Upper lobe of right lung (tissue), 1 donor: ENCODE measurements at regions not wholly inside any gene's neighbourhood (a gene's known extent, or its start where the extent isn't known, plus 50 kb on each side); places are given as distances from the start of the nearest gene placed in this dataset.

Experiments
- ATAC-seq: fragments of 200-7000 bp; cut with Tn5 transposase; one replicate; pipeline ENCODE4 v1.9.1; 2020; ENCODE audit warnings: mild to moderate bottlenecking, moderate library complexity
- DNase-seq: peaks from one replicate; pipeline ENCODE4 v3.0.0-alpha.2; 2020
- H3K27ac ChIP-seq: fragments of 200-600 bp; one replicate; pipeline ENCODE4 v1.8.0; 2022
- H3K27me3 ChIP-seq: fragments of 200-600 bp; one replicate; pipeline ENCODE4 v1.8.0; 2022; ENCODE audit warnings: mild to moderate bottlenecking
- H3K36me3 ChIP-seq: fragments of 200-600 bp; one replicate; pipeline ENCODE4 v1.8.0; 2022
- H3K4me1 ChIP-seq: fragments of 200-600 bp; one replicate; pipeline ENCODE4 v1.8.0; 2022
- H3K4me3 ChIP-seq: fragments of 200-600 bp; one replicate; pipeline ENCODE4 v1.8.0; 2022; ENCODE audit warnings: mild to moderate bottlenecking
- H3K9me3 ChIP-seq: fragments of 200-600 bp; one replicate; pipeline ENCODE4 v1.8.0; 2022
- intact Hi-C: fragments of 100-400 bp; cut with DNase I; formaldehyde crosslinking; loops from one replicate; pipeline ENCODE4 v1.11.0; 2022
- TF ChIP-seq, protein P1 (sequence below): fragments of 200-600 bp; IDR thresholded peaks from one replicate; pipeline ENCODE4 v1.8.0; 2022; ENCODE audit warnings: antibody characterized with exemption
- donor health status: DM: no; HTN: yes; CAD: no; lungs with severe emphysema.

DNA sequence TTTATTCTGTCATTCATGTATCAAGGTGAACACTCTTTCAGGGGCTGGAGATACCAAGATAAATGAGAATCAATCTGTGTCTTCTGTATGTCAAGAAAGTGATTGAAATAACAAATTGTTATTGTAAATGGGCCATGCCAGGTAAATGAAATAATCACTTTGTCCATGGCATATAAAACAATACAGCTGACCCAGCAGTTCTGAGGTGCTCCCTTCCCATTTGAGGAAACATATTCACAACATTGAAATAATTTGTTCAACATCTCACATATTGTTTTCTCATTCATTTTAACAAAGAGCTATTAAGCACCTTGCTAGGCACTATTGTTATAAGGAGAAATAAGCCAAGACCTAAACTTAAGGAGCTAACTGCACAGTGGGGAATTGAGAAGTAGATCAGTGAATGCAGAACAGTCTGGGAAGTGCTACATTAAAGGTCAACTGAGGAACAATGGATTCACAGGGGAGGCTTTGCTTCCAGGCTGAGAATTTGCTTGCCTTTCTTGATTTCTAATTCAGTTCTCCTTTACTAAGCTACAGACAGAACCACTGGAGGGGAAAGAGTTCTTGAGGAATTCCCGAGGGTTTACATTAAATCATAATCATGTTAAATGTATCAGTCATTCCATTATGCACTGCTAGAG is 806.3 kb upstream of the ARPP21 start:
- H3K4me1 ChIP-seq = no peaks in the 10 kb centered on the region
- H3K36me3 ChIP-seq = no peaks in the 10 kb centered on the region
- DNase-seq = no peak
- intact Hi-C loops = no loop called here
- ATAC-seq = no peak
- no peak overlapping the region for H3K4me3 ChIP-seq
- H3K27ac ChIP-seq = no peak overlapping the region
- H3K27me3 ChIP-seq = no peaks in the 10 kb centered on the region
- no peaks in the 10 kb centered on the region for H3K9me3 ChIP-seq
- TF ChIP-seq, protein P1, sequence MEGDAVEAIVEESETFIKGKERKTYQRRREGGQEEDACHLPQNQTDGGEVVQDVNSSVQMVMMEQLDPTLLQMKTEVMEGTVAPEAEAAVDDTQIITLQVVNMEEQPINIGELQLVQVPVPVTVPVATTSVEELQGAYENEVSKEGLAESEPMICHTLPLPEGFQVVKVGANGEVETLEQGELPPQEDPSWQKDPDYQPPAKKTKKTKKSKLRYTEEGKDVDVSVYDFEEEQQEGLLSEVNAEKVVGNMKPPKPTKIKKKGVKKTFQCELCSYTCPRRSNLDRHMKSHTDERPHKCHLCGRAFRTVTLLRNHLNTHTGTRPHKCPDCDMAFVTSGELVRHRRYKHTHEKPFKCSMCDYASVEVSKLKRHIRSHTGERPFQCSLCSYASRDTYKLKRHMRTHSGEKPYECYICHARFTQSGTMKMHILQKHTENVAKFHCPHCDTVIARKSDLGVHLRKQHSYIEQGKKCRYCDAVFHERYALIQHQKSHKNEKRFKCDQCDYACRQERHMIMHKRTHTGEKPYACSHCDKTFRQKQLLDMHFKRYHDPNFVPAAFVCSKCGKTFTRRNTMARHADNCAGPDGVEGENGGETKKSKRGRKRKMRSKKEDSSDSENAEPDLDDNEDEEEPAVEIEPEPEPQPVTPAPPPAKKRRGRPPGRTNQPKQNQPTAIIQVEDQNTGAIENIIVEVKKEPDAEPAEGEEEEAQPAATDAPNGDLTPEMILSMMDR = no peak

DNA sequence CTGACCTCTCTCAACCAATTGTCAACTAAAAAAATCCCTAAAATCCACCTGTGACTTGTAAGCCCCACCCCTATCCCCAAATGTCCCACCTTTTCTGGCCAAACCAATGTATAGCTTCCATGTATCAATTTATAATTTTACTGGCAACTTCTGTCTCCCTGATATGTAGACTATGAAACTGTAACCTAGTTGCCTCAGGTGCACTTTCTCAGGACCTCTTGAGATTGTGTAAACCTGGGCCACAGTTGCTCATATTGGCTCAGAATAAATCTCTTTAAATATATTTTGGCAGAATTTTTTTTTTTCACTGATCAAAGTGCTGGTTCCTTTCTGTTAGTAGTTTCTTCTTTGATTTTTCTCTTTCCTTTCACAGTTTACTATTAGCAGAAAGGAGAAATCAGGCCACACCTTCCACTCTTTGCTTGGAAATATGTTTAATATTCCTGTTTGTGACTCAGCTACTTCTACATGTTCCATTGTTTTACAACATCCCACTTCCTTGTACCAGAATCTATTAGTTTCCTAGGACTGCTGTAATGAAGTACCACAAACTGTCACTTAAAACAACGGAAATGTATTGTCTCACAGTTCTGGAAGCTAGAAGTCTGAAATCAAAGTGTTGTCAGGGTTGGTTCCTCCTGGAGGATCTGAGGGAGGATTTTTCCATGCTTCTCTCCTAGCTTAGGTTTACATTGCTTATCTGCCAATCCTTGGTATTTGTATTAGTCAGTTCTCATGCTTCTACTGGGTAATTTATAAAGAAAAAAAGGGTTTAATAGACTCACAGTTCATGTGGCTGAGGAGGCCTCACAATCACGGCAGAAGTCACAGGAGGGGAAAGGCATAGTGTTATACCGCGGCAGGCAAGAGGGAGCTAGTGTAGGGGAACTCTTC is 801.2 kb upstream of the ARPP21 start:
- DNase-seq (no peak), ATAC-seq (no peak)
- Histone ChIP-seq H3K27ac (no peak overlapping the region), H3K9me3 (no peaks in the 10 kb centered on the region), H3K36me3 (no peaks in the 10 kb centered on the region), H3K4me3 (no peak overlapping the region), H3K4me1 (no peaks in the 10 kb centered on the region), H3K27me3 (no peaks in the 10 kb centered on the region)
- TF ChIP-seq, protein P1 = no peak
- intact Hi-C loops = no loop called here

DNA sequence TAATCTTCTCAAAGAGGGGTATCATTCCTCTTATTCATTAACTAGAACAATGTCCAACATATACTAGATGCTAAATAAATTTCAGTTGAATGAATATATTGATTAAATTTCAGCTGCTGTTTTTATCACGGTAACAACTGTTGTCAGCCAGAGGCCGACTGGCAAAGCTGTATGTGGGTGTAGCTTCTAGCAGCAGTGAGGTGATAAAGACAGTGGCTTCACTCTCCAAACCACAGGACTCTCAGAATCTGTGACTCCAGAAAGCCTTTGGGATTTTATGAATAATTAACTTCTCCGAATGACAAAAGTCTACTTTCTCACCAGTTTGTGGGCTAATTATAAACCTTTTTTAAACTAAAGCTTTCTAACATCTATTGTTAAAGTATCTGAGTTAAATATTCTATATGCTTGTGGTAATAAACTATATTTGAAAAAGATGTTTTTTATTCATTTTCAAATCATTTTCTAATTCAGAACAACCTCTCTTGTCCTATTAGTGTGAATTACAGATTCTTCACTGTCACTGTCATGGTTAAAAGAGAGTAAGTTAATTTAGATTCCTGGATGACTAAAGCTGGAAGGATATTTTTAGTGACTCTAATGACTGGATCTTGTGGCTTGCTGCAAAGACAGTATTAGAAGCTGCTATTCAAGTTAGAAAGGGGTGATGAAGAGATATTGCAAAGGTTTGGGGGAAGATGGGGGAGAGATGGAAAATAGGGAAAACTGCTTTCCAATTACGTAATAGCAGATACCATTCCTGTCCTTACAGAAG is 796.4 kb upstream of the ARPP21 start:
- Histone ChIP-seq H3K4me3 (no peak overlapping the region), H3K36me3 (no peaks in the 10 kb centered on the region), H3K4me1 (no peaks in the 10 kb centered on the region), H3K27ac (no peak overlapping the region), H3K27me3 (no peaks in the 10 kb centered on the region), H3K9me3 (no peaks in the 10 kb centered on the region)
- ATAC-seq (no peak), DNase-seq (no peak)
- TF ChIP-seq, protein P1 = no peak
- intact Hi-C loops = no loop called here

DNA sequence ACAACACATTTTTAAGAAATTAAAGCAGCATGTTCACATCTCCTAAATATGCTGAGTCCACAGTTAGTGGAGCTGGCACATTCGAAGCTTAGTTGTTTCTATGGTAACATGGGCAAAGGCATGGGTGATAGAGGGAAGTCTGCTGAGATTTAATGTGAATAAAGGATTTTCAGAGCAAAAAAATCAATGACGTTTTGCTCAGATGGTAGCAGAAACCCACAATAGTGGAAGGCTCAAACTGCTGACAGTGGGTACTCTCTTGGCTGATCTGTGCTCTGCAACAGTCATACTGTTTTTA is 795.1 kb upstream of the ARPP21 start:
- no peaks in the 10 kb centered on the region for H3K36me3 ChIP-seq
- no peak overlapping the region for H3K4me3 ChIP-seq
- TF ChIP-seq, protein P1 = no peak
- no peaks in the 10 kb centered on the region for H3K27me3 ChIP-seq
- DNase-seq (no peak), ATAC-seq (no peak)
- intact Hi-C loops = no loop called here
- H3K27ac ChIP-seq = no peak overlapping the region
- no peaks in the 10 kb centered on the region for H3K9me3 ChIP-seq
- H3K4me1 ChIP-seq = no peaks in the 10 kb centered on the region

DNA sequence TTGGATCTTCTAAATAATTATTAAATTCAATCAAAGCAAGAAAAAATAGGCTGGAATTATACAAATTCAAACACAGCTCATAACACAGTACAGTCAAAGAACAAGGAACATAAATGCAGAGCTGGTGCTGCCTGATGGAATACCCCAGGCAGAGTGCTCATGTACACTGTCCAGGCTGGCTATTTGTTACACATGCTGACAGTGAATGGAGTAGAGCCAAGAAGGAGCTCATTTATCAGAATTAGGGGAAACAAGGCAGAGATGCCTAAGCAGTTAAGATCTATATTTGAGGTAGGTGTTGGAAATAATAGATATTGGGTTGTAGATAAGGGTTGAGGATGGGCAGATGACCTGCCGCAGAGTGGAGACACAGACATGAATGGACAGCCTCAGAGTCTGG is 788.2 kb upstream of the ARPP21 start:
- DNase-seq (no peak), ATAC-seq (no peak)
- intact Hi-C loops = no loop called here
- H3K27ac ChIP-seq = no peak overlapping the region
- H3K27me3 ChIP-seq = no peaks in the 10 kb centered on the region
- TF ChIP-seq, protein P1 = no peak
- no peaks in the 10 kb centered on the region for H3K9me3 ChIP-seq
- no peaks in the 10 kb centered on the region for H3K36me3 ChIP-seq
- H3K4me1 ChIP-seq = no peaks in the 10 kb centered on the region
- H3K4me3 ChIP-seq = no peak overlapping the region
